GDM1 (cell line): ENCODE measurements at regions not wholly inside any gene's neighbourhood (a gene's known extent, or its start where the extent isn't known, plus 50 kb on each side); places are given as distances from the start of the nearest gene placed in this dataset.

ENCODE experiments used
- DNase-seq: peaks from one replicate; lab custom pipeline; 2025; lab: John Stamatoyannopoulos, UW

DNA sequence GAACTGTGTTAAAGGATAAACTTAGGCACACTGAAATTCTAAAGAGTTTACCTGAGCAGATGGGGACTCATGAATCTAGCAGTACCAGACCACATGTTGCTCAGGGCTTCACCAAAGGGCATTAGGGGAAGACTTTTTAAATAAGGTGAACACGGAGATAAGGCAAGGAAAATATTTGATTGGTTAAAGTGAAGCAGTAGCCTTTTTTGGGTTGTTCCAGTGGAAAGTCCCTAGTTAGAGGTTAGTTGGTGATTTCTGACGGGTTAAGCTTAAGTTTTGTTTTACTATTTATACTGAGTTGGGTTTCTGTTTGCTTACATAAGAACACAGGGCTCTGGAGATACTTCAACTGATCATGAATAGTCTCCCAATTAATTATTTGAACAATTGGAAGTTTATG is 722.5 kb downstream of the SOCS6 start:
- no peak for DNase-seq

- DNase-seq, result no peak
Observed at GRCh38 chr18:71008257-71008656, 719.4 kb downstream of the SOCS6 start.

DNA sequence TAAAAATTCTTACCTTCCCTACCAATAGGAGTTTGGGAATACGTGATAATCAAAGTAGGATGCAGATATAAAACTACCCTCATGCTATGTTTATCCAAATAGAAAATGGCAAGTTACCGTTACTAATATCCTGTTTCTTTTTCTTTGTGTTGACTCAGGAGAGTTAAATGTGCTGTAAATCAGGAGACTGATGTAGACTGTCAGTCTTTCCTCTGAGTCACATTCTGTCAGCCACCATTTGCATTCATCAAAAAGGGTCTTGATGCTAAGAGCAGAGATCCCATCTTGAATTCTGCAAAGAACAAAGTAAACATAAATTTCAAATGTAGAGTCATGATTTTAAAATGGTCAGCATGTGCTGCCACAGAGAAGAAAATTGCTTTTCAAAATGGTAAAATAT is 712.8 kb downstream of the SOCS6 start:
- DNase-seq, result no peak

DNA sequence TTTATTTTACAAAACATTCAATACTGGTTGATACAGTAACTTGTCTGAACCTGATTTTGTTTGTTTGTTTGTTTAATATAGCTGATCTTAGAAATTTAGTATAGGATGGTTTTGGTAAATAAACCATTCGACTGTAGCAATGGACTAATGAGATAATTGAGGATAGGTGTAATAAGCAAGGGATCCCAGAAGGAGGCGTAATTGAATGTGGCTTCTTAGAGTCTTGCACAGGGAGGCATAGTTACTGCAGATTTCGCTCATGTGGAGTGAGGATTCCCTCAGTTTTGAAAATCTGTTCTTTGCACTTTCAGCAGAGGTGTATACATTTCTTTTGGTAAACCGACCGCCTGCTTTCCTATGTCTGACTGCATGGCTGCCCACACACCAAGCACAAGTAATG is 709.6 kb downstream of the SOCS6 start:
- no peak for DNase-seq

DNA sequence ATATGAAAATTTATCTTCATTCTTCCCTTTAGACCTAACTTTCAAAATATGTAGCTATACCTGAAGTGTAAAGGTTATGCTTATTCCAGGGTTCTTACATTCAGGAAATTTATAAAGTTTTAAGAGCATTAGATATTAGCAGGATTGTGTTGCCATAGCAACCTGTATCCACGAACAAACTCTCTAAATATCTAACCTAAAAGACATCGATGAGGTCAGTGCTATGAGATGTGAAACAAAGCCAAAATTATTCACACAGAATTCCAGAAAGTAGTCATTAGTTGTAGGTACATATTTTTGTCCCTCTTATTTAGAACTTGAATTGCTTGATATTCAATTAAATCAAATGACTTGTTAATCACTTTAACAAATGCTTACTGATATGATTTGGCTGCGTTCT is 705.3 kb downstream of the SOCS6 start:
- no peak for DNase-seq

GRCh38 chr18:70991577-70991976 is 702.7 kb downstream of the SOCS6 start:
- no peak for DNase-seq

- DNase-seq, result no peak
Observed at GRCh38 chr18:70985948-70986347, 697.1 kb downstream of the SOCS6 start.

DNA sequence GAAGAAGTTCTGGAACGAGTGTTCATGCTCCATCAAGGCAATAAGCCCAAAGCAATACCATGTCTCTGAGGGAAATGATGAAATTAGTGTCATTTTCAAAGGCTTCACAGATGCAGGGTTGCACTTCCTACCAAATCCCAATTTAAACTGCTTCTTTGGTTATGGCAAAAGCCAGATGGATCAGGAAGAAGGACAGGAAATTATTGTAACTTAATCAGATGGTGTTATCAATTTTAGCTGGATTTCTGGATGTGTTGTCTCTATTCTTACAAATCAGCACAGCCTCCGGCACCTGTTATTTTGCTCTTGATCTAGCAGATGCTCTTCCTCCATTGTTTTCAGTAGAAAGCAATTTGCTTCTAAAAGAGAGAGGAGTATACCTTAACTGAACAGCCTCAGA is 693.4 kb downstream of the SOCS6 start:
- DNase-seq, result no peak

GRCh38 chr18:70981400-70982140 is 692.7 kb downstream of the SOCS6 start:
- no peak for DNase-seq

DNA sequence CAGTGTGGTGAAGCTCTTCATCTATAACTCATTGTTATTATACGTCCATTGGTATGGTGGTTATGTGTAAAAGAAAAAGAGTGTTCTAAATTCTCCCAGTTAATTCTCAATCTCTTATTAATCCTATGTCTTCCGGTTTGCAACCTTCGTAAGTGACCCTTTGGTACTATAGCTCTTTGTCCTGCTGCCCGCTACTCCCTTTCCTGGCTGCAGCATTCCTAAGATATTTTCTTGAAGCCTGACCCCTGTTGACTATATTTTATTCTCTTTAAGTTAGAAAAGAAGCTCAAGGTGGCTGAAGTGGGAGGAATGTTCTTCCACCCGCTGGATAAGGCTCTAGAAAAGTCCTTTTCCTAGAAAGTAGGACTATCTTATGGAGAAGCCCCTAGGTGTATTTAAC is 684.8 kb downstream of the SOCS6 start:
- DNase-seq, result no peak

GRCh38 chr18:70966419-70966818 is 677.6 kb downstream of the SOCS6 start:
- DNase-seq, result no peak

GRCh38 chr18:70961939-70962338 is 673.1 kb downstream of the SOCS6 start:
- DNase-seq, result no peak

DNA sequence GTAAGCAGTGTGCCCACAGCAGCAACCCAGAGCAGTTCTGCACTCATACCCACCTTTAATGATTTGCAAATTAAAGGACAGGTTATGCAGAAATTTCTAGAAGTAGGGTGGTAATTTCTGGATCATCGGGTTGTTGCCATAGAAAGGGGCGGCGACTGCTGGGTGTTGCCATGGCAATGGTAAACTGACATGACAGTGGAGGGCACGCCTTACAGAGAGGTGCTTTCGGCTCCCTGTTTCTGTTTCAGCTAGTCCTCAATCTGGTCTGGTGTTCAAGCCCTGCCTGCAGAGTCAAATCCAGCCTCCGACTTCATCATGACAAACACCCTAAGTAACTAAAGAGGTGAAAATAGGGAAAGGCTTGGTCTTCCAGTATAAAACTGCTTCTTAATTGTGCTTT is 667.7 kb downstream of the SOCS6 start:
- no peak for DNase-seq

DNA sequence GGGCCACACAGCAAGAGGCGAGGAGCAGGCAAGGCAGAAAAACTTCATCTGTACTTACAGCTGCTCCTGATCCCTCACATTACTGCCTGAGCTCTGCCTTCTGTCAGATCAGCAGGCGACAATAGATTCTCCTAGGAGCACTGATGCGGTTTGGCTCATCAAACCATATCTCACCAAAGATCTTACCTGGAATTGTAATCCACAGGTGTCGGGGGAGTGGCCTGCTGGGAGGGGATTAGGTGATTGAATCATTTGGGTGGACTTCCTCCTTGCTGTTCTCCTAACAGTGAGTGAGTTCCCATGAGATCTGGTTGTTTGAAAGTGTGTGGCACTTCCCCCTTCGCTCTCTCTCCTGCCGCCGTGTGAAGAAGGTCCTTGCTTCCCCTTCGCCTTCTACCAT is 647.3 kb downstream of the SOCS6 start:
- DNase-seq, result no peak

DNA sequence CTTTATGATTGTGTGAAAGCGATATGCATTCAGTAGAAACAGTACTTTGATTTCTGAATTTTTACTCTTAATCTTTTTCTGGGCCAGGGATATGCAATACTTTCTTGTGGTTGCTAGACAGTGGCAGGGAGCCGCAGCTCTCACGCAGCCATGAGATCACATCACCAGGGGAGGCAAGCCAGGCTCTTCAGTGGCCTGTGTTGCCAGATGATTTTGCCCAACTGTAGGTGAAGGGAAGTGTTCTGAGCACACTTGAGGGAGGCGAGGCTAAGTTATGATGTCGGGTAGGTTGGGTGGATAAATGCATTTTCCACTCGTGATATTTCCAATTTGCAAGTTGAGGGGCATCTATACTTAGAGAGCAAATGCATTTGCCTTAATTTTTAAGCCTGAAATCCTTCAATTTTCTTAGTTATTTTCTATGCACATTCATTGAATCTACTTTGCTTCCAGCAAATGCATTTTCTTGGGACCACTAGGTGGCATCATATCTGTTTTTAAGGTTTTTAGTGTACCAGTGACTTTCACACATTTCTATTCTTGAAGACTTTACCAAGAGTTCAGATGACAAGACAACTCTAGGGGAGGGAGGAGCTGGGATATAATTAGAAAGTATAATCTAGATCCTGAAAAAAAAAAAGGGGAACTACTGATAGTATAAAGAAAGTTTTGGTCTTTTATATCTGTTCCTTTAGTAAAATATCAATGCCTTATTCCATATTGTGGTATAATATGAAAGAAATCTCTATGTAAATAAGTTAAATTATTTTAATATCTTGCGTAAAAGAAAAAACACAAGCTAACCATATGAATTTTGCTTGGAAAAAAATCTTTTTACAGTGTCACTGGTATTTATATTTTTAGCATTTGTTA is 643.3 kb downstream of the SOCS6 start:
- DNase-seq, result no peak

GRCh38 chr18:70920840-70921374 is 632.1 kb downstream of the SOCS6 start:
- no peak for DNase-seq

- no peak for DNase-seq
Observed at GRCh38 chr18:70907673-70908072, 618.8 kb downstream of the SOCS6 start.

- no peak for DNase-seq
Observed at GRCh38 chr18:70892381-70892780, 603.5 kb downstream of the SOCS6 start.

- DNase-seq, result no peak
Observed at GRCh38 chr18:70870292-70870691, 581.4 kb downstream of the SOCS6 start.

- DNase-seq, result no peak
Observed at GRCh38 chr18:70848329-70848728, 559.5 kb downstream of the SOCS6 start.

DNA sequence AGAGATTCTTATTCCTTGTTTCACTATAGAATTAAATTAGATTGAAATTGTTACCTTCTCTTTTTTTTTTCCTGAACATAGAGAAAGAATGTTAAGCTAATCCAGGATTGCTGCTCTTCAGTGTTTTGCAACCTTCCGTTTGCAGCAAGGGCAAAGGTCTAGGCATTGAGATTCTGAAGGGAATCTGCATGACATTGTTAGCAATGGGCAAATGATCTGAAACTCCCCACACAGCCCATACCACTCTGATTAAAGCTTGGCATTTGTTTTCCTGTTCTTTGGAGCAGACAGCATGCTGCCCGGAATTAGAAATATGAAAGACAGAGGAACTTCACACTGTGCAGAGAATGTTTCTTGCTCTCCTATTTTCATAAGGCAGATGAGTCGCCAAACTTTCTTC is 551.8 kb downstream of the SOCS6 start:
- no peak for DNase-seq

GRCh38 chr18:70827632-70828031 is 538.8 kb downstream of the SOCS6 start:
- no peak for DNase-seq

GRCh38 chr18:70826571-70826970 is 537.7 kb downstream of the SOCS6 start:
- no peak for DNase-seq
